ENCODE measurements at regions not wholly inside any gene's neighbourhood (a gene's known extent, or its start where the extent isn't known, plus 50 kb on each side); places are given as distances from the start of the nearest gene placed in this dataset.

- DNase-seq = no peak
These were observed 426.6 kb downstream of the OMA1 start for GRCh38 chr1:58119971-58120370.

GRCh38 chr1:58116284-58116683, 430.2 kb downstream of the OMA1 start:
- no peak for DNase-seq

- no peak for DNase-seq
These were observed 436.8 kb downstream of the OMA1 start for GRCh38 chr1:58109646-58110200.

GRCh38 chr1:58108783-58109182, 437.7 kb downstream of the OMA1 start:
- no peak for DNase-seq

GRCh38 chr1:58107943-58108342, 438.6 kb downstream of the OMA1 start:
- no peak for DNase-seq

- DNase-seq = no peak
These were observed 441.6 kb downstream of the OMA1 start for GRCh38 chr1:58104960-58105359.

GRCh38 chr1:58096714-58097113, 449.8 kb downstream of the OMA1 start:
- no peak for DNase-seq

- no peak for DNase-seq
These were observed 451.3 kb downstream of the OMA1 start for GRCh38 chr1:58095183-58095582.

GRCh38 chr1:58094221-58094620, 452.3 kb downstream of the OMA1 start:
- DNase-seq = no peak

GRCh38 chr1:58090640-58091039, 455.9 kb downstream of the OMA1 start:
- no peak for DNase-seq

- DNase-seq = no peak
These were observed 456.5 kb downstream of the OMA1 start for GRCh38 chr1:58089898-58090534.

- no peak for DNase-seq
These were observed 462.3 kb downstream of the OMA1 start for GRCh38 chr1:58084266-58084665.

GRCh38 chr1:58082596-58082995, 463.9 kb downstream of the OMA1 start:
- no peak for DNase-seq

- no peak for DNase-seq
These were observed 470.3 kb downstream of the OMA1 start for GRCh38 chr1:58076258-58076657.

GRCh38 chr1:58075188-58075578, 471.3 kb downstream of the OMA1 start:
- no peak for DNase-seq

GRCh38 chr1:58072450-58072849, 474.1 kb downstream of the OMA1 start:
- no peak for DNase-seq

- DNase-seq = no peak
These were observed 479.4 kb downstream of the OMA1 start for GRCh38 chr1:58067082-58067481.

- no peak for DNase-seq
These were observed 481.0 kb downstream of the OMA1 start for GRCh38 chr1:58065520-58065919.

- DNase-seq = no peak
These were observed 482.4 kb downstream of the OMA1 start for GRCh38 chr1:58064166-58064565.

GRCh38 chr1:58063095-58063494, 483.4 kb downstream of the OMA1 start:
- DNase-seq = no peak

- DNase-seq = no peak
These were observed 483.9 kb downstream of the OMA1 start for GRCh38 chr1:58062635-58063034.

- DNase-seq = no peak
These were observed 485.9 kb downstream of the OMA1 start for GRCh38 chr1:58060559-58061170.

- DNase-seq = no peak
These were observed 486.7 kb downstream of the OMA1 start for GRCh38 chr1:58059789-58060188.

GRCh38 chr1:58058323-58058722, 488.2 kb downstream of the OMA1 start:
- no peak for DNase-seq

GRCh38 chr1:58057826-58058225, 488.7 kb downstream of the OMA1 start:
- no peak for DNase-seq
